Superior temporal gyrus (tissue), 1 donor: ENCODE measurements at regions not wholly inside any gene's neighbourhood (a gene's known extent, or its start where the extent isn't known, plus 50 kb on each side); places are given as distances from the start of the nearest gene placed in this dataset.
A peak's percentile ranks its signal among the peaks of the same experiment; 100 is the strongest.

Source experiments
- DNase-seq: peaks from one replicate; pipeline ENCODE4 v3.0.0-alpha.2; 2016; ENCODE audit errors: extremely low spot score

DNA sequence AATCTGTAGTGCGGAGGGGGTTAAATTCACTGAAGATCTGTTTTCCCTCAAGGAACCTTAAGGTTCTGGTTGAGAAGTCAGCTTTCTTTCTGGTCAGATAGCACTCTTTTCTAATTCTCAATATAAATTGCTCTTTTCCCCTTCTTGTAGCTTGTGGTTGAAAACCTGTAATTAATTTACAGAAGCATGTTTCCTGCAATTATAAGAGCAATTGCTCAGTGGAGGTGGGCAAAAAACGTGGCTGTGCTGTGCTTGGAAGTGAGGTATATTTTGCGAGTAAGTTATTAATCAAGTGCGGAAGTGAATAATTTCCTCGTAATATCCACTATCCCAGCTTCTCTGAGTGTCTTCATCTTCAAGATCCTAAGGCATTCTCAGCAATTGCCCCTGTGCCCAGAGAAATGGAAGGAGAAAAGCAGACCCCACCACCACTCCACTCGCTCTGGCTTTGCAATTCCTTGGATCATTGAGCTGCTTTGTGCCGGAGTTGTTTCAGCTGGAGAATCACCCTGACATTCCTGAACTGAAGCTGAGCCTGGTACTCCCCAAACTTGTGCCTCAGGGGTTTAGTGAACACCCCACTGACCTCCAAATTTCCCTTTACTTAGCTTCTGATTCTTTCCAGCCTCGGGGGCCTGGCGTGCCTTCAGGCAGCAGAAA lies 140.6 kb downstream of the LRRC70 start:
- no peak for DNase-seq

DNA sequence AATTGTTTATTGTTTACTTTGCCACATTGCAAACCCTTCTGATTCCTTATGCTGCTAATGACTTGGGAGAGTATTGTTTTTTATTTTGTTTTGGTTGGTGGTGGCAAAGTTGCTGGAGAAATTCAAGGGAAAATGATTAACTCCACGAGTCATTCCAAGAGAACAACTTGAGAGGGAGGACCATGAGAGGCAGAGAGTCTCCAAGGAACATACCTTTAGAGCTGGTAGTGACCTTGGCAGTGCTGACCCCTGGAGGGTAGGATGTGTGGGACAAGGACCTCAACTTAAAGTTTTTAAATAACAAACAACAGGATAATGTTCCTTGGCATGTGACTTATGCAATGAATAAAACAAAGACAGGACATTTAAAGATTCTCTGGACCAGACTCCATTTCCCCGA lies 139.7 kb downstream of the LRRC70 start:
- no peak for DNase-seq

DNA sequence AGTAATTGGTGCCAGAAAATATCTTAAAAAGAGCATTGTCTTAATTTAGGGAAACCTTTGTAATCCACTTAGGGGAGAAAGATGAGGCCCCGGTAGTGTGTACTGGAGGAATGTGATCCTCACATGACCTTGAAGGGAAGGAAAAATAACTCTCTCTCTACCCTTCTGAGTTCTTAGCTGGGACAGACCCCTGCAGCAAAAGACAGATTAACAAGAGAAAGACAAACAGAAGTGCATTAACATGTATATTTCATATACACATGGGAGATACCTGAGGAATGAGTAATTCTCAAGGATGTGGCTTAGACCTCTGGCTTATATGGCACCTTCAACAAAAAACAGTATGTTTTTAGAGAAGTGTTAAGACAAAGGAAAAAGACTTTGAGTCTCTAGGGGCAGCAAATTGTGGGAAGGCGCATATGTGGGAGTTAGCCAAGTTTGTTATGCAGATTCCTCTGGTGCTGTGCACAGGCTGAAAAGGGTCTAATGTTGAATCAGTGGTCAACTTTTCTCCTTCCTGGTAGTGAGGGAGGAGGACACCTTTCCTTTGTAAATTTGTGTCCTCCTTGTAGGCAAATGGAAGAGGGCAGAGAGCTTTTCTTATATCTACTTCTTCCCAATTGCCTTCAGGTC lies 138.8 kb downstream of the LRRC70 start:
- no peak for DNase-seq

DNA sequence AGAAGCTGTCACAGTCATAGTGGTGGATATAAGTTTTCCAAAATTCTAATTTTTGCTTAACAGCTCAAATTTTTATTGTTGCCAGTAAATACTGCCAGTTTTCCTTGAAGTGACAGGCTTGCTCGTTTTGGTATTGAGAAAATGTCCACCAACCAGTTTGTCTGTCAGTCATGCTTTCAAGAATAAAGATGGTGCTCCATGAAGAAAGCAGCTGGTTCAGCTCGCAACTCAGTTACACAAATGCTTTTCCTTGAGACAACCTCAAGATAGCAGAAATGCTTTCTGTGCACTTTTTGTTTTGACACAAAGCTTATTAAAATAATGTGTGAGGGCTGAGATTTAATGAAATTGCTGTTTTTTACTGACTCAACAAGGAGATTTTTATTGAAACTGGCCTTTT lies 135.7 kb downstream of the LRRC70 start:
- DNase-seq = no peak

DNA sequence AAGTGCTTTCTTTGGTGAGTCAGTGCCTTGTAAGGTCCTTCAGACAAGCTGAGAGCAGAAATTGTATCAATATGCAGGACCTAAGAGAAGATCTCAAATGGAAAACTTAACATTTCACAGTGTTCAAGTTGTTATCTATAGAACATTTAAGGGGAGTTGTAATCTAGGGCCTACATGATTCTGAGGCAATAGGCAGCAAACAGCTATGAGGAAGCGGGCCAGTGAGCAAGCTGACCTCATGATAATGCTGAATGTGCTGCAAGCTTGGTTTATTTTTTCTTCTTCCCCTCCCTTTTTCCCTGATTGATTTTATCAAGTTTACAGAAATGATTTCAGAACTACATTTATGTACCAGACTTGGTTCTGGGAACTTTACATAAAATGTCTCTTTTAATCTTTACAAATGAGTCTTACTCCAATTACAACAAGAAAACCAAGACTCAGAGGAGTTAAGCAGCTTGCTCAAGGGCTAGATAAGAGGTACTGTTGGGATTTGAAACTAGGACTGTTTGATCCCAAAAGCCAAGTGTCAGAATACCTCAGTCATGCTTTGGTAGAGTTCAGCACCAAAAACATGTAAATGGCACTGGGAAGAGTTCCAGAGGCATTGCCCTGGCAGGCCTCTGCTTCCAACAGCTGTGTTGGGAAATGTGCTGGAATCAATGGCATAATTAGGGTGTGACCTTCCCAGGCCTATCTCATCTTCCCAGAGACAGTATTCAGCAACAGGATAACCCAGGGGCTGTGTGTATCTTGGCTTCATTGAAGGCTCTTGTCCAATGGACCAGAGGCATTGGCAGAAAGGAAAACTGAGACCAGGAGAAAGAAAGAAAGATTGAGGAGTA lies 130.1 kb downstream of the LRRC70 start:
- DNase-seq = no peak

DNA sequence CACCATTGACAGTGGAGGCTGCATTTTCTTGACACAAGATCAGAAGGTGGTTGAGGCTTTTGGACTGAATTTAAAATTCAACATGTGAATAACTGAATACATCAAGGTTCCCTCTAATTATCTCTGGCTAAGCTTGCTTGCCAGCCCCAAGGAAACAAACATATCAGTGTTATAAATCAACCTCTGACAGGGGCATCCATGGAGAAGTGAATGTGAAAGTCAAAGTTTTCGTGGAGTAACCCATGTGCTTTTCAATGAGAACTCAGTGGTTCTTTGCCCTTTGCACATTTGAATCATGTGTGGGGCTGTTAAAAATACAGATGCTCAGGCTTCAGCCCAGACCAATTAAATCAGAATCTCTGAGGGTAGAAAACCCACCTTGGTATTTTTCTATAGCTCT lies 128.9 kb downstream of the LRRC70 start:
- no peak for DNase-seq

DNA sequence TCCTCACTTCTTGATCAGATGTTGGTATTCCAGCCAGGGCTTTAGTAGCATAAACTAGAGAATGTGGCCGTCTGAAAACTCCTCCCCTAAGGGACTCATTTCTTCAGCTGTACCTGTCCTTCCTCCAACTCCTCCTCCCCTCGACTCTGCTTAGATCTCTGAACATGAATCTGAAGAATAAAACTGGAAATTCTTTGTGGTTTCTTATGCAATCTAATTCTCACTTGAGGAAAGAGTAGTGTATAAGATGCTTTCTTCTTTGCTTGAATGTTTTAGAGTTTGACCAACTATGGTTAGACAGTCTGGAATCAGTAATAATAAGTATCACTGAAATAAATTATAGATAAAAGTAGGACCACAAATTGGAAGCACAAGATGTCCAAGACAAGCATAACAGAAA lies 128.5 kb downstream of the LRRC70 start:
- DNase-seq = no peak

DNA sequence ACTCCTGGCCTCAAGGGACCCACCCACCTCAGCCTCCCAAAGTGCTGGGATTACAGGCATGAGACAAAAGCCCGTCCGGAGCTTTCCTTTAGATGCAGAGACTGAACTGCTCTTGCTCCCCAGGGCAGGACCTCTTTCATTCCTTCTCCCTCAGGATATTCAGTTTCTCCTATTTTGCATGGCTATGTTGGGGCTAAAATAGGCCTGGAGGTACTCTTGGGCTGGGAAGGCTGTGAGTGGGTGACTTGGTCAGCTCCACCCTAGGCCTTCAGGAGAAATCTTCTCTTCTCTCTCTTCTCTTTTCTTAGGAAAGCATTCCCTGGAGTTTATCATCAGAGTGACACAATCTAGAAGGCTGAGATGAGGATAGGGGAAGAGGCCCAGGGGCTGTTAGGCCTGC lies 126.4 kb downstream of the LRRC70 start:
- DNase-seq = no peak

DNA sequence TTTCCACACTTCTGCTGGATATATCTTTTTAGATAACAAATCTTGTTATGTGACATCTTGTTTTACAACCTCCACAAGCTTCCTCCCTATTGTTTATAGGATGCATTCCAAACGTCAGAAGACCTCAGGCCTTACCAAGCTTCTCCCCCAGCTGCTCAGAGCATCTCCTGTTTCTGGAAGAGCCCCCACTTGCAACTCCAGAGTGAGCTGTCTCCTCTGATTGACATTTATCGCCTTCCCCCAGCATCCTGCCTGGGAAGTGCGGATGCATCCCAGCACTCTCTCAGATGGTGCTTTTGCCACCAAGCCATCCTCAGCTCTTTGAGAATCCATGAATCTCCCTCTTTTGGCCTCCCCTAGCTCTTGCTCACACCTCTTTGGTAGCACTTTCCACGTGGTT lies 123.5 kb downstream of the LRRC70 start:
- no peak for DNase-seq

DNA sequence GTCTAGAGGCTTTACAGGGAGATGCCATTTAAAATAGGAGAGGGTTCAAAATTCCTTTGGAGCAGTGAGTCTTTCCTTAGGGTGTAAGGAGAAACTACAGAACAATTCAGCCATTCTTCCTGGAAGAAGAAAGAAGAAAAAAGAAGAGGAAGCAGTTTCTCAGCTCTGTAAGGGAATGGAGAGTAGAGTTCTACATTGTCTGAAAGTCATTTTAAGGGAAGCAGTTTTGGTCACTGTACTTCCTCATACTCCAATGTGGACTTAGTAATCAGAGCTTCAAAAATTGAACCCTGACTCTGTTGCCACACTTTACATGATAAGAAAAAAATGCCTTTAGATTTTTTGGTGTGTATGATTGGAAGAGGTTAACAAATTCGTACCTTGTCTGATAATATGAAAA lies 122.4 kb downstream of the LRRC70 start:
- DNase-seq = no peak

DNA sequence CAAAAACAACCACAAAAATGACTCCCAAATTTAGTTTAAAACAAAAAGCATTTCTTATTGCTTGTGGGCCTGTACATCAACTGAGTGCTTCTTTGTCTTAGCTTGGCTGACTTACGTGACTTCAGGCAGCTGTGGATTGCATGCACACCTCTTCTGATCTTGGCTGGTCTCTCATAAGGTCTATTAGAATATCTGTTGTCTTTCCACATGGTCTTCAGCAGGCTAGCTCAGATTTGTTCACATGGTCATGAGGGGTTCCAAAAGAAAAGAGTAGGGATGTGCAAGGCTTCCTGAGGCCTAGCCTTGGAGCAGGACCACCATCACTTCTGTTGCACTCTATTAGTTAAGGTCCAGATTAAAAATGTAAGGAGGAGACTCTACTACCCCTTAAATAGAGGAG lies 120.1 kb downstream of the LRRC70 start:
- DNase-seq = no peak

DNA sequence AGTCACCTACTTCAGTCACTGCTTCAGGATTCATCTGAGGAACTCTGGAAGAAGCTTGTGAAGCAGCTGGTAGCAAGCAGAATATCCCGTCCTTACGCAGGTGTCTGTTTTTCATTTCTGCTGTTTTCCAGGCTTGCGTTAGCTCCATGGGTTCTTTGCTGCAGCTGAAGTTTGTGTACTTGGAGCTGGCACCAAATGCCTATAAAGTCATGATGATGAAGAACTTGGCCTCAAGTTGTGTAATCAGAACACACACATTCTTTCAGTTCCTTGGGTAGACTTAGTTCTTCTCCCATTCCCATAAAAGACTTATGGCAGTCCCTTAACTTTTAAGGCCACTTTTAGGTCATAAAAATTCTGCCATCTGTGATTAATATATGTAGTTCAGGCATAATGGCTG lies 116.7 kb downstream of the LRRC70 start:
- no peak for DNase-seq

DNA sequence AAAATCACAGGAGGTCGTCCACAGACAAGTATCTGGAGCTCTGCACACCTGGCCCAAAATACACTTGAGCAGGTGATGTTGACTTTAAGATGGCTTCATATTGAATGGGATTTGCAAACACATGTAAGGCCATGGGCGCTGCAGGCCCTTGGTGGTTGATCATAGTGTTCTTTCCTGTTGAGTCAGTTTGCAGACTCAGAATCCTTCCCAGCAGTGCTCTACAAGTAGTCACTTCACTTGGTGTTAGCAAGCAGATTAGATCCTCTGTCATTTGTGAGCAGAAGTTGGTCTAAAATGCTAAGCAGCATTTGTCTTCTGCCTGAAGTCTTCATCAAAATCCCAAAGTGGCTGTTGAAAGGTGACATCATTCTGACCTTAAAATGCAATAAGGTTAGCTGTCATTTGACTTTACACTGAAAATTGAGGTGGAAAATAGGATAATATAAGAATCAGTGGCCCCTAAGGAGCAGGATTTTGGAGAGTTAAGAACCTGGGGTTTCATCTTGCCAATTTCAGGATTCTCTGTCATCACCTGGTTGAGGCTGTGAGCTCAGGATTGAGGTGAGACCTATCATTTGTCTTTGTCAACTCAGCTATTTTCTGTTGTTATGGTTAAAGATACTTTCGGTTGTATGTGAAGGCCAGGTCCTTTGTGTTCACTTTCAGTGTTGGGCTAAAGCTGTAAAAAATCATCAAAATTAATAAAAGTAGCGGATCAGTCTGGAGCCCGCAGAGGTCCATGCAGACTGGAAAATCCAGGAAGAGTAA lies 114.5 kb downstream of the LRRC70 start:
- no peak for DNase-seq

DNA sequence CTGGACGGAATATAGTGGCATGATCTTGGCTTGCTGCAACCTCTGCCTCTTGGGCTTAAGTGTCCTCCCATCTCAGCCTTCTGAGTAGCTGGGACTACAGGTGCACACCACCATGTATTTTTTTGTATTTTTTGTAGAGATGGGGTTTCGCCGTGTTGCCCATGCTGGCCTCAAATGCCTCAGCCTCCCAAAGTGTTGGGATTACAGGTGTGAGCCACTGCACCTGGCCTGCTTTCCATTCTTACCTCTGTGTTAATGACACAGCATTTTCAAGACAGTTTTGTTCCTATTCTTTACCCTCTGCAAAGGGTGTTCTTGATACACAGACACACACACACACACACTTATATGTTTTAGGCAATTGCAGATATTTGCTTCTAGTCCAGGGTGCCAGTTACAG lies 113.3 kb downstream of the LRRC70 start:
- no peak for DNase-seq

DNA sequence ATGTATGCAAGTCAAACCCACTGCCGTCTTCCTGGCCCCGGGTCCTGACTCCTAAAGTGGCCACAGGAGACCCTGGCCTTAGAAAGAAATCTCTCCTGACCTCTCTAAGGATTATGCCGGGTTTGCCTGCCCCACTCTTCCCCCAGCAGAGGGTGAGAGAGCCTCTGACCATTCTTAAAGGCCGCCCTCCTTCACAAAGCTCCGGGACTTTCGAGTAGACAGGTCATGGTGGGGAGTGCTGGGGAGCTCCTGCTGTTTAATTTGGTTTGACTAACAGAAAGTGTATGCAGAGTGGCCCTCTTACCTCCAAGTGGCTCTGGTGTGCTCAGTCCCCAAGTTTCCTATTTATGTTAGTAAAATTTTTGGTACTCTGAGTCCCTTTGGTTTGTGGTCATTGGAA lies 111.8 kb downstream of the LRRC70 start:
- no peak for DNase-seq

DNA sequence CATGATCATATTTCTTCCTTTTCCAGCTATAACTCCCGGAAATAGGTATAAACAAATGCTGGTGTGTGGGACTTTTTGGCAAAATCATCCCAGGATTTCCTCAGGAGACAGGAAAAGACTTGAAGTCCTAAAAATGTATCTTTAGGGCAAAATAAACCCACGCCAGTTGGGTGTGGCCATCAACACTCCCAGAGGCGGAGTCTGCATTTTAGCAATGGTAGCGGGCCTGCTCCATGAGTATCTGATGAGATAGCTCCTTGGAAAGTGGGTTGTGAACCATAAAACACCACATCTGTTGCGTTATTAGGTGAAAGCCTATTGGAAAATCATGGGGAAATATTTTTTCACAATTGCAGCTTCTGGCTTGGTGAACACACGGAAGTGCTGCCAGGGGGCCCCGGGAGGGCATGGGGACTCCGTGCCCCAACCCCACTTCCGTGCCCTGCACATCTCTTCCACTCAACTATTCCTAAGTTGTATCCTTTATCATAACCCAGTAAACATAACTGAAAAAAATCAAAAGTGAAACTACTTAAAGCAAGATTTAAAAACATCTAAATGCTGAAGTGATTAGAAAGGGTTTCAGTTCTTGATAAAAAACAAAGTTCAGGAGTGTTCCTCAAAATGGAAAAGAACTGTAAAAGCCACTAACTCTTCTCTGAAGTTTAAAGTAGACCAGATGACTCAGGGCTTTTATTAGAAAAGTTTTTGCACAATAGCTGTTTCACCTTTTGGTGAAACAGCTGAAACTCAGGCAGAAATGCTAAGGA lies 111.2 kb downstream of the LRRC70 start:
- DNase-seq = peak; percentile 21

DNA sequence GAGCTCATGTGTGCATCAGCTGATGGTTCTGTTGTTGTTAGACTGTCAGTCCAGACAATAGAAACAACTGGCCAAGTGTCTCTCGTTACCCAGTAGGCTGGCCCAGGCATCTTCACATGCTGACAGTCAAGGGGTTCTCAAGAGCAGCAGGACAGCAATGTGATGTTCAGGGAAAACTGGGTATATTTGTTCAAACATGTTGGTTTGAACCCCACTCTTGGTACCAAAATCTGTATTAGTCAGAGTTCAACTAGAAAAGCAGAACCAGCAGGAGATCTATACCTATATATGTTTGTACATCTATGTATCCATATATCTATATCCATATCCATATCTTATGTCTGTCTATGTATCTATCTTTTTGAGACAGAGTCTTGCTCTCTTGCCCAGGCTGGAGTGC lies 108.1 kb downstream of the LRRC70 start:
- no peak for DNase-seq

DNA sequence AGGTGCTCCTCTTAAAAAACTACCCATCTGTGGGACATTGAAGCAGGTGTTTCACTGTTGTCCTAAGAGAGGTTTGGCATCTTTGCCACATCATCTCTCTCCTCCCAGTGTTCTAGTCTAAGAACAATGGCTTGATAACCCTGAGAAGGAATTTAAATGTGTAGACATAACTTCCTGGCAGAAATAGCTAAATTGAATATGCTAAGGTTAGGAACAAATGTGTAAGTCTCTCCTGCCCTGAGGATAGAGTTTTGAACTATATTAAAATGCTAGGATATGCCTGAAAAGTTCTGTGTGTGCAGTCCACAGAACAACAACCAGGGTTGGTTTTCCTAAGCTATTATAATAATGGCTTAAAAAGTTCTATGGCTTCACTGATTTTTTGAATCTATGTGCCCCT lies 106.6 kb downstream of the LRRC70 start:
- DNase-seq = no peak

DNA sequence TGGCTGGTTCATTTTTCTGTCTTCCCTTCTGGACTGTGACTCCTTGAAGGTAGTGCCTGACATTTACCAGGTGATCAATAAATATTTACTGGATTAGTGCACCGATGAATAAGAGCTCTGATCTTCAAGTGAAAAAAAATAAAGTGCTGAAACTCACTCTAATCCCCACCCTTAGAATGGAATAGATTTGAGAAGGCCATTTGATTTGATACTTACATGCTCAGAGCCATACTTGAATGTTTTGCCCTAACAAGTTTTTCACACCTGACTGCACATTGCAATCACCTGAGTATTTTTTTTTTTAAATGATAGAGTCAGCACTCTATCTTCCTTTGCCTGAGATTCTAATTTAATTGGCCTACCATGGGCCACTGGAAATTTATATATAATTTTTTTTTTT lies 105.7 kb downstream of the LRRC70 start:
- DNase-seq = no peak

DNA sequence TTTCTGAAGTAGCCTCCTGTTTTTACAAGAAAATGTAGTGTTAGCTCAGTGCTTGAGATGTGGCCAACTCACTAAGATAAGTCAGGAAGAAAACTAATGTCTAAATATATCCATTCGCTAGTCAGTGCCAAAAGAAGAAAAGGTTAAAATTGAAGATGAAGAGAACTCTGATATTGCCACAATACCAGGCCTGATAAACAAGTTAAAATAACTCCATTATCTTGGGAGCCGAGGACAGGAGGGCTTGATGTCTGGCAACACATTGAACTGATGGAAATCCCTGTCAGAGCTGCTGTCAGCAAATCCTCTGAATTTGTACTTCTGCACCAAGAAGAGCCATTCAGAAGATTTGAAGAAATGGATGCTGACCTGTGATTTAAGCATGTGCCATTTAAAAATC lies 103.4 kb downstream of the LRRC70 start:
- DNase-seq = no peak

DNA sequence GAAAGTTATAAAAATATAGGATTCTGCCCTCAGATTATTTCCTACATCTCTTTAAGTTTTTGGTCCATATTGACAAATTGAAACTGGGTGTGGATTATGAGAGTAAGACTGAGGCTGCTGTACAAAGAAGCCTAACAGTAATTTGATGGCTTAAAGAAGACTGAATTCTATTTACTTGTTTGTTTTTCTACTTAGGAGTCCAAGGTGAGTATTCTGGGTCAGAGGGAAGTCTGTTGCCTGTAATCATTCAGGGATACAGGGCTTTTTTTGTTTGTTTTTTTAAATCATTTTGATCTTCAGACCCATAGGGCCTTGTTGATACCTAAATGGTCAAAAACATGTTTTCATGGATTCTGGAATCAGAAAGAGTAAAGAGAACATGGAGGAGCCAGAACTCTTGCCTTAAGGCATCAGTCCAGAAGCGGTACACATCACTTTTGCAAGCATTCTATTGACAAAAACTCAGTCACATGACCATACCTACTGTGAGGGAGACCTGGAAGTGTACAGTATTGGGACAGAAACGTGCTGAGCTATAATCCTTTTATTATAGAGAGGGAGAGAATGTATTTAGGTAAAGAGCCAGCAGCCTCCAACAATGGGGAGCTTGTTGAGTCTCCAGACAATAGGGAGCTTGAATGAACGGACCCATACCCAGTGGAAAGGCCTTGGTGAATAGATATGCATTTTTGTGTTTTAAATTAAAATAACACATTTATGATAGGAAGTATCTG lies 102.7 kb downstream of the LRRC70 start:
- no peak for DNase-seq
